ENCODE measurements at regions not wholly inside any gene's neighbourhood (a gene's known extent, or its start where the extent isn't known, plus 50 kb on each side); places are given as distances from the start of the nearest gene placed in this dataset.
"Not testable (repeated sequence)": the region's sequence is repeated elsewhere in the genome, so short reads cannot be mapped to it uniquely, and the experiment has no call there.

DNA sequence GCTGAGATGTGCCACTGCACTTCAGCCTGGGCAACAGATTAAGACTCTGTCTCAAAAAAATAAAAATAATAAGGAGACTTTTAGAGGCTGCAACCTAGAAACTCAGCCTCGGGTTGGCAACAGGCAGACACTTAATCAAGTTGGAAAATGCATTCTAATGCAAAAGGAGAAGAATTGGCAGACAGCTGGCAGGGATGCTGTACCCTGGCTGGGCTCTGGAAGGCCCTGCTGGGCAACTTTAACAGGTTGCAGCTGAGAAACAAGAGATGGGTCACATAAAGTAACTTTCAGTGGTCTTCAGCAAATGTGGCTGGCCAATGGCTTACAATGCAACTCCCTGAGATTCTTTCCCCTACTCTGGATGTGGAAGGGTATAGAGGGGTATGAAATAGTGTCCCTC, 1225.7 kb downstream of the TYW1 start:
- Histone ChIP-seq H3K9me3 (replicated peaks) (no peaks in the 10 kb centered on the region), H3K4me3 (no peak overlapping the region), H3K4me1 (peaks cover 7% of the 10 kb centered on the region), H3K27ac (replicated peaks) (no peak overlapping the region), H3K36me3 (no peaks in the 10 kb centered on the region), H3K27me3 (ENCODE audit: low read depth) (peaks cover 16% of the 10 kb centered on the region)
- intact Hi-C loops (cut with micrococcal nuclease): no loop called here
- no peak for DNase-seq
- TF ChIP-seq, protein P1, sequence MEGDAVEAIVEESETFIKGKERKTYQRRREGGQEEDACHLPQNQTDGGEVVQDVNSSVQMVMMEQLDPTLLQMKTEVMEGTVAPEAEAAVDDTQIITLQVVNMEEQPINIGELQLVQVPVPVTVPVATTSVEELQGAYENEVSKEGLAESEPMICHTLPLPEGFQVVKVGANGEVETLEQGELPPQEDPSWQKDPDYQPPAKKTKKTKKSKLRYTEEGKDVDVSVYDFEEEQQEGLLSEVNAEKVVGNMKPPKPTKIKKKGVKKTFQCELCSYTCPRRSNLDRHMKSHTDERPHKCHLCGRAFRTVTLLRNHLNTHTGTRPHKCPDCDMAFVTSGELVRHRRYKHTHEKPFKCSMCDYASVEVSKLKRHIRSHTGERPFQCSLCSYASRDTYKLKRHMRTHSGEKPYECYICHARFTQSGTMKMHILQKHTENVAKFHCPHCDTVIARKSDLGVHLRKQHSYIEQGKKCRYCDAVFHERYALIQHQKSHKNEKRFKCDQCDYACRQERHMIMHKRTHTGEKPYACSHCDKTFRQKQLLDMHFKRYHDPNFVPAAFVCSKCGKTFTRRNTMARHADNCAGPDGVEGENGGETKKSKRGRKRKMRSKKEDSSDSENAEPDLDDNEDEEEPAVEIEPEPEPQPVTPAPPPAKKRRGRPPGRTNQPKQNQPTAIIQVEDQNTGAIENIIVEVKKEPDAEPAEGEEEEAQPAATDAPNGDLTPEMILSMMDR (IDR thresholded peaks at IDR 0.05; ENCODE audit: borderline replicate concordance): no peak

DNA sequence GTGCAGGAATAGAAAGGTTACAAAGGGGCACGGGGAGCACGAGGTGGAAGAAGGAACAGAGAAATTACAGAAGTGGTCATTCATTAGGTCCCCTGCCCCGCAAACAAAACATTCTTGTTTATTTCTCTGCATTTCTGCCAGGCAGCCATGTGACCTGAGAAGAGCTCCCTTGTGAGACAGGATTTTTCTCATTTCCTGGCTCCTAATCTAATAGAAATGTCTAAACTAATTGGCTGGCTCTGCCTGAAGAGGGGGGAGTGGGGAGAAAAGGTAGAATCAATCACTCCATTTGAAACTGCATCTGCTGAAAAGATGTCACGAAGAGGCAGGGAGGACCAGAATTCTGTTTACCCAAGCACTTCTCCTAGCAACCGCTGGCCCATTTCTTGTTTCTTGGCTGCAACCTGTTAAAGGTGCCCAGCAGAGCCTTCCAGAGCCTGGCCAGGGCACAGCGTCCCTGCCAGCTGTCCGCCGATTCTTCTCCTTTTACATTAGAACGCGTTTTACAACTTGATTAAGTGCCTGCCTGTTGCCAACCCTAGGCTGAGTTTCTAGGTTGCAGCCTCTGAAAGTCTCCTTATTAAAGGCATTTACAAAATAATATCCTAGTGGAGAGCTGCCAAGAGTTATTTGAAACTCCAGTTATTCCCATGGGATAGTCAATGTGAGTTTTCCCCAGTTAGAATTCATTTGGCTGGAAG, 1227.6 kb downstream of the TYW1 start:
- no peak for DNase-seq
- intact Hi-C loops (cut with micrococcal nuclease): no loop called here
- Histone ChIP-seq H3K27ac (replicated peaks) (no peak overlapping the region), H3K4me1 (peaks cover 7% of the 10 kb centered on the region), H3K36me3 (no peaks in the 10 kb centered on the region), H3K4me3 (no peak overlapping the region), H3K9me3 (replicated peaks) (no peaks in the 10 kb centered on the region), H3K27me3 (ENCODE audit: low read depth) (peaks cover 11% of the 10 kb centered on the region)
- TF ChIP-seq, protein P1 (IDR thresholded peaks at IDR 0.05; ENCODE audit: borderline replicate concordance): no peak

DNA sequence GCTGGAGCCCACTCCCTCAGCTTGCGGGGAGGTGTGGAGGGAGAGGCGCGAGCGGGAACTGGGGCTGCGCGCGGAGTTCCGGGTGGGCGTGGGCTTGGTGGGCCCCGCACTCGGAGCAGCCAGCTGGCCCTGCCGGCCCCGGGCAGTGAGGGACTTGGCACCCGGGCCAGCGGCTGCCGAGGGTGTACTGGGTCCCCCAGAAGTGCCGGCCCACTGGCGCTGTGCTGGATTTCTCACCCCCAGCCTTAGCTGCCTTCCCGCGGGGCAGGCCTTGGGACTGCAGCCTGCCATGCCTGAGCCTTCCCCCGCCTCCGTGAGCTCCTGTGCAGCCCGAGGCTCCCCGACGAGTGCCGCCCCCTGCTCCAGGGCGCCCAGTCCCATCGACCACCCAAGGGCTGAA, 1234.4 kb downstream of the TYW1 start:
- intact Hi-C loops (cut with micrococcal nuclease); H3K4me3 ChIP-seq; H3K9me3 ChIP-seq (replicated peaks); DNase-seq; H3K27me3 ChIP-seq (ENCODE audit: low read depth); H3K36me3 ChIP-seq; H3K4me1 ChIP-seq; H3K27ac ChIP-seq (replicated peaks): not testable (repeated sequence)

DNA sequence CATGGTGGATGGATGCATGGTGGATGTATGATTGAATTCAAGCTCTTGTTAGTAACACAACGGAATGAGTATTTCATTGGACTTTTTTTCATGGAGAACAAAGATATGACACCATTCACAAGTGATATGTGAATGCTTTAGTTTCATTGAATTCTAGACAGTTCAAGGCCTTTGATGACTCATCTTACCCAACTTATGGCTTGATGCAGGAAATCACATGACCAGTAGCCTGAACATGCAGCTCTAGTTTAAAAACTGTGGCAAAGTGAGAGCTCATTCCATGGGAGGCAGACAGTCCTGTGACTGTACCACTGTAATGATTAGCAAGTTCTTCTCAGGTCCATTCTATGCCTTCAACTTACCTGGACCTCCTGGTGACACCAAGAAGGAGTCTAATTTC, 1239.3 kb downstream of the TYW1 start:
- Histone ChIP-seq H3K36me3 (no peaks in the 10 kb centered on the region), H3K27me3 (ENCODE audit: low read depth) (peaks cover 14% of the 10 kb centered on the region), H3K27ac (replicated peaks) (no peak overlapping the region), H3K4me1 (no peaks in the 10 kb centered on the region), H3K9me3 (replicated peaks) (peaks cover 5% of the 10 kb centered on the region), H3K4me3 (no peak overlapping the region)
- intact Hi-C loops (cut with micrococcal nuclease): no loop called here
- TF ChIP-seq, protein P1 (IDR thresholded peaks at IDR 0.05; ENCODE audit: borderline replicate concordance): no peak
- DNase-seq: no peak

- intact Hi-C loops (cut with micrococcal nuclease): no loop called here
- TF ChIP-seq, protein P1 (IDR thresholded peaks at IDR 0.05; ENCODE audit: borderline replicate concordance): no peak
- Histone ChIP-seq H3K4me3 (no peak overlapping the region), H3K27ac (replicated peaks) (no peak overlapping the region), H3K36me3 (no peaks in the 10 kb centered on the region), H3K9me3 (replicated peaks) (peaks cover 13% of the 10 kb centered on the region), H3K27me3 (ENCODE audit: low read depth) (peaks cover 14% of the 10 kb centered on the region), H3K4me1 (no peaks in the 10 kb centered on the region)
- DNase-seq: no peak
Measured at GRCh38 chr7:68238204-68238805, 1241.7 kb downstream of the TYW1 start.

DNA sequence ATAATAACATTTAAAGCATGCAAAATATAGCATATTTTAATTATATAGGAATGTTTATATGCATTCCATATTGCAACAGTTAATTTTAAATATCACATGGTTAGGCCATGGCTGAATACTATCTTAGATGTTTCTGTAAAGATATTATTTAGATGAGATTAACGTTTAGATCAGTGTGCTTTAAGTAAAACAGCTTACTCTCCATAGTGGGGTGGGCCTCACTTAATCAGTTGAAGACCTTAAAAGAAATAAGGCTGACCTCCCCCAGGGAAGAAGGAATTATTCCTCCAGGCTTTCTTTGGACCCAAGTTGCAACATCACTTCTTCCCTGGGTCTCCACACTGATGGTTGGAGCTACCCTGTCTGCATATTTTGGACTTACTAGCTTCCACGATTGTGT, 1246.5 kb downstream of the TYW1 start:
- Histone ChIP-seq H3K4me3 (no peak overlapping the region), H3K9me3 (replicated peaks) (peaks cover 13% of the 10 kb centered on the region), H3K36me3 (no peaks in the 10 kb centered on the region), H3K4me1 (no peaks in the 10 kb centered on the region), H3K27me3 (ENCODE audit: low read depth) (peaks cover 17% of the 10 kb centered on the region), H3K27ac (replicated peaks) (no peak overlapping the region)
- TF ChIP-seq, protein P1 (IDR thresholded peaks at IDR 0.05; ENCODE audit: borderline replicate concordance): no peak
- no peak for DNase-seq
- intact Hi-C loops (cut with micrococcal nuclease): no loop called here
